HG03066 (cell line): ENCODE measurements at regions not wholly inside any gene's neighbourhood (a gene's known extent, or its start where the extent isn't known, plus 50 kb on each side); places are given as distances from the start of the nearest gene placed in this dataset.

Experiments used
- ATAC-seq: cut with Tn5 transposase; IDR thresholded peaks from one replicate; pipeline ENCODE4 v1.9.1; 2021; ENCODE audit warnings: low read depth; ENCODE audit not compliant: unreplicated experiment

DNA sequence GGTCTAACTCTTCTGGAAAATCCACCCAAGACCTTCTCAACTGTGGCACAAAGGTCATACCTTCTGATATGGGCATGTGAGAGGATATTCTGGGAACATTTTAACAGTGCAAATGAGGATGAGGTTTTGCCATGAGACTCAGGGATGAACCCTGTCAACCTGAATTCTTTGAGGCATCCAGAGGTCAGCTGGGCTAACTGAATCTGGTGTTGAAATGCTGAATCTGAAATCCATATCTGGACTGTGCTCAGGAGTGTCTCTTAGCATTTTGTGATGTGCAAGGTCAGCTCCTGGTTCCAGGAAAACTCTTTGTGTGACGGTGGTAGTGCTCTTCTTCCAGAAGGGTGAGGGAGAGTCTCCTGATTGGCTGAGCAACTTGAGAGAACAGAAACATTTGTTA lies 276.0 kb upstream of the SALL1 start:
- no peak for ATAC-seq

- ATAC-seq = no peak
These were observed 275.2 kb upstream of the SALL1 start for GRCh38 chr16:51426276-51426675.

- ATAC-seq = no peak
These were observed 269.2 kb upstream of the SALL1 start for GRCh38 chr16:51420247-51420646.

GRCh38 chr16:51419768-51420167 lies 268.7 kb upstream of the SALL1 start:
- no peak for ATAC-seq

DNA sequence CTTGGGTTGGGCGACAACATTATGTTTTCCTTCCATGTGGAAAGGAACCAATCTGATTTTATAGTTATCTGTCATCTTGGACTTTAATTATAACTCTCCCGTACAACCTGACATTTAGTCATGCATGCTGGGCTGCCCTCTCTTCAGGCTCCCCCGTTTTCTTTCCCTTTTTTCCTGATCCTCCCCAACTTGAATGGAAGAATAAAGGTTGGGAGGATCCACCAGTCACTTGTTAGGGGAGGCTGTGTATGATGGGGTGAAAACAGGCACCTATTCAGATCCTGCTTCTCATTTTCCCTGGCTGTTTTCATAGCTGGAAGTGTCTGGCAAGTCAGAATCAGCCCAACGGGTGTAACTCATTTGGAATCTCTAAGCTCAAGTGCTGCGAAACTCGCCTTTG lies 267.2 kb upstream of the SALL1 start:
- ATAC-seq = no peak

GRCh38 chr16:51416926-51417325 lies 265.9 kb upstream of the SALL1 start:
- no peak for ATAC-seq

DNA sequence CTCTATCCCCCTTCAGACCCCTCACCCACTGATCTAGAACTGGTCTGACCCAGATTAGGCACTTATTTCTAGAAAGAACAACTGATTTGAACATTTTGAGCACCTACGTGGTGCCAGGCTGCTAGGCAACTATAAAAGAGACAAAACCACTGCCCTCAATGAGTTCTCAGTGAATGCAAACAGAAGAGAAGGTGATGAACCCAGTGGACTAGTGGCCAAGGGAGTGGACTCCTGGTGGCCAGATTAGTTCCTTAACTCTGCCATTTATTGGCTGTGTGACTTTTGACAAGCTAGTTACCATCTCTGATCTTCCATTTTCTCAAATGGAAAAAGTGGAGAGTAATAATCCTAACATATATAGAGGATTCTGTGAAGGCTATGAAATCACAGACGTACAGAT lies 259.1 kb upstream of the SALL1 start:
- ATAC-seq = no peak

DNA sequence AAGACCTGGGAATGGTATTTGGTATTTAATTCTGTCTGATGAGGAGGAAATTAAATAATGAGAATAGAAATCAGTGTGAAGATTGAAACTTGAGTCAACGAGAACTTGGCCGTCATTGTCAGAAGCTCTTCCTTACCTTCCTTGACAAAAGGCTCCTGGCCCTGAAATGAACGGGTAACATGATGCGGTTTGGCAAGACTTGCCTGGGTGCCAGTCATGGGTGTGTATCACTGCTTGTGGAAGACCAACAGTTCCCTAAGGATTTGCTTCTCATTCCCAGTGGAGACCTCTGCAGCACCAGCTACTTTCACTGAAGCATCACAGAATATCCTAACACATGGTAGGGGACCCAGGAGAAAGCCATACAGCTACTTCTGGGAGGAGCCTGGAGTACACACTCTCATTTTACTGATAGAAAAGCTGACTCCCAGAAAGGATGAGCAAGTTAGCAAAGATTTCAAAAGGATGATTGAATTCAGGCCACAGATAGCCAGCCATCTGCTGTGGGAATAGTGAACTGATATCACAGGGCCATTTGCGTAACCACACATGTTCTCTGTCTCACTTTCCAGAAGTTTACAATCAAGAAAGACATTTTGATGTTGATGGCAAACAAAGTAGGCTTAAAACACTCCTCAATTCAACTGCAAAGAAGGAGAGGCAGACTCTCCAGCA lies 258.1 kb upstream of the SALL1 start:
- no peak for ATAC-seq

- no peak for ATAC-seq
These were observed 257.3 kb upstream of the SALL1 start for GRCh38 chr16:51408357-51408756.

- ATAC-seq = no peak
These were observed 256.9 kb upstream of the SALL1 start for GRCh38 chr16:51407921-51408320.

- ATAC-seq = no peak
These were observed 256.1 kb upstream of the SALL1 start for GRCh38 chr16:51407199-51407598.

DNA sequence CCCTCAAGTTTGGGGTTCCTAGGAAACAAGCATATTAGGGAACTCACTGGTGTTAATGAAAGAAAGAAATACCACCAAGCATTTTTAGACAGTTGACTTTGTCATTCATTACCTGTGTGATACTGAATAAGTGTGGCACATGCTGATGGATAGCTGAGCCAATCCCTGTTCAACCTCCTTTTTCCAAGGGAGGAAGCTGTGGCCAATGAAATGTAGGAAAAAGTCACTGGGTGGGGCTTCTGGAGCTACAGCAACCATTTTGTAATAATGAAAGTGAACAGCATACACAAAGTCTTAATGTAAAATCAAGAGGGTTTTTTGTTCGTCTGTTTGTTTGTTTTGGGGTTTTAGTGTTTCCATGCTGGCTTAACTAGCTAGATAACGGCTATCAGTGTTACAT lies 254.3 kb upstream of the SALL1 start:
- no peak for ATAC-seq

GRCh38 chr16:51404386-51404785 lies 253.3 kb upstream of the SALL1 start:
- ATAC-seq = no peak

DNA sequence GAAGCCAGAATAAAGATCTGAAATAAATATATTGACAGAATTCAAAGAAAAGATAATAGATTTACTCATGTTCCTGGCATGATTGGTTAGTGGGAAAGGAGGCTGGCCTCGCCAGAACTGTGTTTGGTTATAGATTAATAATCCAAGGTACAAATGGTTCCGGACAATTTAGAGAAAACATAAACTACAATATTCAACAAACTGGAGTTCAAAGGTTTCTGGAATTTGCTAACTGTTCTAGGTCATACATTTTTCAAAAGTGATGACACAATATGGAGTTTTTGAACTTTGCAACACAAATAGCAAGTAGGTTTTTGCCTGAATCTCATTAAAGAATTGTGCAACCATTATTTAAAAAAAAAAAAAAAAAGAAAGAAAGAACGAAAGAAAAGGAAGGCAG lies 251.7 kb upstream of the SALL1 start:
- no peak for ATAC-seq

DNA sequence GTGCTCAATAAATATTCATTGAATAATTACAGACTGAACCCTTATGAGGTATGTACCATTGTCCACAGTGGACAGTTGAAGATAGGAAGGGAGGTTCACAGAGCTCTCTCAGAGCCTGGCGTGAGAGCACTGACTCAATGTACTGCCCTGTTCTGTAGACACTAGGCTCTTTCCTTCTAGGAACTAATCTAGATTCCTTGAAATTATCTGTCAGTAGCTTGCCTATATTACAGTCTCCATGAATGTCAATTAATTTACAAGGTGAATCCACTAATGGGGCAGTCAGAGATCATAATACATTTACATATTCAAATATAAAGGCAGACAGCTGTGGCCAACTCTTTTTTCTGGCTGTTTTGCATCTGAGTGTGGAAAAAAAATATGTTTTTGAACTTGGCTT lies 251.2 kb upstream of the SALL1 start:
- no peak for ATAC-seq

- ATAC-seq = no peak
These were observed 250.6 kb upstream of the SALL1 start for GRCh38 chr16:51401673-51402072.

DNA sequence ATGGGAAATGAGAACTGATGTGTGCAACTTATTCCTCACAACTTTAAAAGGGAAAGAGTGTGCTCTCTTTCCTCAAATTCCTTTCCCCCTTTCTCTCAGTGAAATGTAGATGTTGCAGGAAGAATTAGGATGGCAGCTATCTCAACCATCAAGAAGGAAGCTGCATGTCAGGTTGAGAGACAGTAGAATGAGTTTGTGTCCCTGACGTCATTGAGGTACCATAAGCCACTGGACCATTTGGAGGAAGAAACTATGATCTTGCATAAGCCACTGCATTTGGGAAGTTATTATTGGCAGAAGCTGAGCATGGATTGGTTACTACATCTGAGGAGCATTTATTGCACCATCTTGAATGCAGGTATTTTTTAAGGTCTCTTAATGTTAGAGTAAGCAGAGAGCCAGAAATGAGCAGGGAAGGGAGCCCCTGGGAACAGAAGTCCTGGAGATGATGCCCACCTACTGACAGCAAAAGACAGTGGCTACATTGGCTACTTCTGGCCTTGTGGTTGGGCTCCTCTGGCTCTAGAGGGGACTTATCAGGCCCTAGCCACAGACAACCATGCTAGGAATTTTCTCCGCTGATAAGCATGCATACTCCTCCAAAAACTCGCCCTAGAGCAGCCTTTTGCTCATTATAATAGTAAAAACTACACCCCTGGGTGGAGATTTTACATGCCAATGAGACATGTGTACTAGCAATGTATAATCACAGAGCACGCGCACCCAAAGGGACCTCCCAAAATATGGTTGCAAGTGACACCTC lies 249.0 kb upstream of the SALL1 start:
- no peak for ATAC-seq

GRCh38 chr16:51394421-51394820 lies 243.4 kb upstream of the SALL1 start:
- no peak for ATAC-seq

- no peak for ATAC-seq
These were observed 242.4 kb upstream of the SALL1 start for GRCh38 chr16:51393381-51394005.

DNA sequence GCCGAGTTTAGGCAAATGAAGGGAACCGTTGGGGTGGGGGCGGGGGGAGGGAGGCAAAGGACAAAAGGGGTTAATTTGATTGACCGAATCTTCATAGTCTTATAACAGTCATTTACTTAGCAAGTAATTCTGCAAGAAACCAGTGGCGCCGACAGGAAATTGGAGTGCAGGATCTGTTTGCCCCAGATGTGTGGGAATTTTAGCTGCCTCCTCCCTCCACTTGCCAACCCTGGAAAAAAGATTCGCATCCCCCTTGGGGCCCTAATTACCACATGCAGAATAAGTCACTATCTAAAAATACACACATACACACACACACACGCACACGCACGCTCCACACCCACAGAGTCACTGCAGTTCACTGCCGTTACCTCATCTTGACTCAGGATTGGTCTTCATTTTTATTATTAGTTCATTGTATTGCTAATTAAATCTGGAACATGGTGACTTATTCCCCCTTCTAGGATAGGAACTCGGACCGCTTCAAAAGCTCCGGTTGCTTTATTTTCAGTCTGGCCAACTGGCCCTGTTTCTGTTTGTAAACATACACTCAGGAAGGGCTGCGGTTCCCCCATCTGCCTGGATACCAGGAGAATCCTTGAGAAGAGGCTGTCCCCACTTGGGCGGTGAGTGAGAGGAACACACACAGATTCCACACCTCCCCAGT lies 241.6 kb upstream of the SALL1 start:
- ATAC-seq = no peak

DNA sequence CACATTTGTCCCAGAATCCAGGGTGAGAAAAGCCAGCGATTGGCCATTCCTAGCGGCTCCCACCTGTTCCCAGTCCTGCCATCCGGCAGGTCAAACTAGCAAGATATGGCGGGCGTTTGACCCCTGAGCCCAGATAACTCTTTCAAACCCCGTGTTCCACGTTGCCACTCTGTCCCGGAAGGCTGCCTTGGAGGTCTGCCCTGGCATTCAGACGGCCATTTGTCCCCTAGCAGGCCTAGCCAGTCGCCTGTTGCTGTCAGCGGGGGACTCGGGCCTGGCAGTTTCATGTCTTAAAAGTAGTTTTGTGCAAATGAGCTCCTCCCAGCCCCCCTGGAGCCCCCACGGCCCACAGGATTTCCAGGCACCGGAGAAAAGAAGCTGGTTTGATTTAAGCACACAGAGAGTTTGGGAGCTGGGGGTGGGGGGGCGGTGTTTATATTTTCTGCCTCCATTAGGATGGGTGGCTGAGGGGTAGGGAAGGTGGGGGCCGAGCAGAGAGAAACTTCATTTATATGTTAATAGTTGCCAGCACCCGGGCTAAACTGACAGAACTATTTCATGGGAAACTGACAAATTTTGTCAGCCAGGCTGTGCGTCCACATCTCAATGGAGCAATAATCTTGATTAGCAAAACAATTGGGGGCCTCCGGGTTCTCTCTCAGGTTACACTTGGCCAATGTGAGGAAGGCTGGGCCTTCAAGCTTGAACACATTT lies 240.9 kb upstream of the SALL1 start:
- ATAC-seq = no peak
